Frontal cortex (tissue), 3 donors: ENCODE measurements at regions not wholly inside any gene's neighbourhood (a gene's known extent, or its start where the extent isn't known, plus 50 kb on each side); places are given as distances from the start of the nearest gene placed in this dataset.
"Not testable (repeated sequence)": the region's sequence is repeated elsewhere in the genome, so short reads cannot be mapped to it uniquely, and the experiment has no call there.

Source experiments
- DNase-seq, 2 donors: peaks; one replicate each; pipeline ENCODE4 v3.0.0; 2012; ENCODE audit warnings: low spot score in 2 of 2
- FAIRE-seq: peaks from 2 replicates; lab custom pipeline; 2012; peaks lifted over from hg19 to GRCh38; lab: Jason Lieb, UNC
- donor health status: control.
- donor health status: control.
- donor health status: control.

DNA sequence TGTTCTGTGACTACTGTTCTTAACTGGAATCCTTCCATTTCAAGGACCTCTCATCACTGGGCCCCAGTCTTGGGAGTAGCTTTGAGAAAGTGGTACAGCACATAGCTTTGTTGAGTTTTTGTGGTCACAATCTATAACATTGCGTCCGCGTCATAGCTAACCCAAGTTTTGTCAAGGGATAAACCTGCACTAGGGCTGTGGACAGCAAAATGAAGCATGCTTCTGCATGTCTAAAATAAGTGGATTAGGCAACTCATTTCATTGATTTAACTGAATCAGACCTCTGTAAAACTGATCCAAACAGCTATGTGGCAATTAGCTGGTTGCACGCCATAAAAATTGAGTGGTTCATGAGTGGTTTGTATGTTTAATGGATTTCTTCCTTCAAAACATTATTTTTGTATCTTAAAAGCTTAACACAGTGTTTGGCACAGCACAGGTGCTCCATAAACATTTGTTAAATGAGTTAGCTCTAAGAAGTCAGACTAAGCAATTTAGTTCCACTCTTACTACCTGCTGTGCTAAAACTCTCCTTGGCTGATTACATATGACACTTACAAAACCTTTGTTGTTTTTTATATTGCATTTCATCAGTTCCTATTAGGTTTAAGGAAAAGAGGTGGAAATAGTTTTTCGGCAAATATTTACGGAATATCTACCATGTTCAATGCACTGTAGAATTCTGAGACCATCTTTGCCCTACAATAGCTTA, 160.3 kb upstream of the ATXN1 start:
- DNase-seq (no peak), FAIRE-seq (no peak)

DNA sequence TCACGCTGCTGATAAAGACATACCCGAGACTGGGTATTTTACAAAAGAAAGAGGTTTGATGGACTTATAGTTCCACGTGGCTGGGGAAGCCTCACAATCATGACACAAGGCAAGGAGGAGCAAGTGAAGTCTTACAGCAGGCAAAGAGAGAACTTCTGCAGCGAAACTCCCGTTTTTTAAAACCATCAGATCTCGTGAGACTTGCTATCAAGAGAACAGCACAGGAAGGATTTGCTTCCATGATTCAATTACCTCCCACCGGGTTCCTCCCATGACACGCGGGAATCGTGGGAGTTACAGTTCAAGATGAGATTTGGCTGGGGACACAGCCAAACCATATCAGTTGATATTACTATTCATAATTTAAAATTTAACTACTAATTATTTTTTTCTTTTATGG, 157.3 kb upstream of the ATXN1 start:
- no peak for DNase-seq
- FAIRE-seq, result no peak

DNA sequence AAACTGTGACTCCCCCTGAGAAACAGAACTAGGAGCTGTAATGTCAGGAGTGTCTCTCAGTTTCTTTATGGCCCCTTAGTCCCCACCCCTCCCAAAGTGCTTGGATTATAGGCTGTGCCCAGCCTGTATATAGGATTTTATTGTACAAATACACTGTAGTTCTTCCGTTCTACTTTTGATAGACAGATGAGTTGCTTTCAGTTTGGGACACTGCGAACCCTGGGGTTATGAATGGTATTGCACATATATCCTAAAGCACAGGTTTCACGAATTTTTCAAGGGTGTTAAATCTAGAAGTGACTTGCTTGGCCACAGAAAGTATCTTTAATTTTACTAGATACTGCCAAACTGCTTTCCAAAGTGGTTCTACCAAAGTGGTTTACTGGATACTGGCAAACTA, 152.9 kb upstream of the ATXN1 start:
- no peak for FAIRE-seq
- DNase-seq, result no peak

DNA sequence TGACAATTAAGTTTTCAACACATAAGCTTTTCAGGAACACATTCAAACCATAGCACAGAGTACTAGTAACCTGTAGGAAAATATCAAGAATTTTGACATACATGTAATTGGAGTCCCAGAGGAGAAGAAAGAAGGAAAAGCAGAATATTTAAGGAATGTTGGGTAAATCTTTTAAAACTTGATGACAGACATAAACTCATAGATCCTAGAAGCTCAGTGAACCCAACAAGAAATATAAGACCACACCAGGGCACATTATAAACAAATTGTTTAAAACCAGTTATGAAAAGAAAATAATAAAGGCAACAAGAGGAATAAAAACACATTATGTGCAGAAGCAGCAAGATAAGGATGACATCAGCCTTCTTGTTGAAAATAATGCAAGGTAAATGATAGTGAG, 151.5 kb upstream of the ATXN1 start:
- no peak for DNase-seq
- no peak for FAIRE-seq

DNA sequence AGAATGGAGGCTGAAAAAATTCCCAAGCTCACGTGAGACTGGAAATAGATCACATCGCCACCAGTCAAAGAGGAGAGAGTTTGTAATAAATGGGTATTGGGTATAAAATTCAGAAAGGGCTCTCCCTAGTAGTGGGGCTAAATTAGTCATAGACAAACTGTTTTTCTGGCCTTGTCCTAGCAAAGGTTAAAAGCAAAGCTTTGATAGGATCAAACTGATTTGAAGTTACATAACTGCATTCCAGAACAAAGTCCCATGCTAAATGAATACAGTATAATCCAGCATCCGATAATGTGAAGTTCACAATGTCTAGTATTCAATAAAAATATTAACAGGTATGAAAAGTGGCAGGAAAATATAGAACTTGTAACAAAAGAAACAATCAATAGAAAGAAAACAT, 149.8 kb upstream of the ATXN1 start:
- FAIRE-seq, result no peak
- DNase-seq, result no peak

DNA sequence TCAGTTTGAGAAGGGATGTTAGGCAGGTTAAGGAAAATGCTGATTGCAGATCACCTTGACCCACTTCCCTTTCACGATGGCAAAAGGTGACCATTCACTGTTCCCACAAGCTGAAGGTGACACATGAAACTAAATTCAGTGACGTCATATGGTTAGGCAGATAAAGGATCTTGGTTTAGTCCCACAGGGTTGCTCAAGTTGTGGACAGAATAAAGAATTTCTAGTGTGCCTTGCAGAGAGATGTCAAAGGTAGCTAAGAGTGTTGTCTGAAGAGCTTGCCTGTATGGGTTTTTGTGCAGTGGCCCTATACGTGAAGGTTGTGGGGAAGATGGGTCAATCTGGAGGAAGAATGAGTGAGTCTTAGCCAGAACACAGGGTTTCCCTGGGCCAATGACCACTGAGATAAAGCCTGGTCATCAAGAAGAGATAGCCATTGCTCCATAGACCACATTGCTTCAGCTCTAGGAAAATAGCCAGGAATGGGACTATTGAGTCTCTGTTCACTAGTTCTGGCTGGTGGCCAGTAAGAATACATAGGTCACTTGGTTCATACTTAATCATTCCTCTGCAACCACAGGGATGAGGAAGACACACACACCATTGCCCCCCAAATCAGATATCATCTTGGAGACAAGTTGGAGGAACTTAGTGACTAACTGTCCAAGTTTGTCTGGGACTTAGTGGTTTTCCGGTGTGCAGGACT, 148.5 kb upstream of the ATXN1 start:
- DNase-seq, result no peak
- no peak for FAIRE-seq

DNA sequence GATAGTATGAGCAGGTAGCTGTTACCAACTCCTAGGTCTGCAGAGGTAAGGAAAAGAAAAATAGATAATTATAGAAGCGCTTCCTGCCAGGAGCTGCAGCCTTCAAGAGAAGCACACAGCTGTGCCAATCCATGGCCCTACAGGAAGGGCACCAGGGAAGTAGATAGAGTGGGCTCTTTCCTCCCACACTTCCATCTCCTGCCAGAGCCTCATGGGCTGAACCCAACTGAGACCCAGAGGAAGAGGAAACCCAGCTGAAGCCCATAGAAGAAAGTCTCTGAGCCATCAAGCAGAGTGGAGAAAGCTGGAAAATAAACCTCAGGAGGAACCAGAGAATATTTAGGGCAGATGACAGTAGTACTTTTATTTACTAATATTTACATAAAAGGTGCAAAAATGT, 146.7 kb upstream of the ATXN1 start:
- FAIRE-seq, result no peak

DNA sequence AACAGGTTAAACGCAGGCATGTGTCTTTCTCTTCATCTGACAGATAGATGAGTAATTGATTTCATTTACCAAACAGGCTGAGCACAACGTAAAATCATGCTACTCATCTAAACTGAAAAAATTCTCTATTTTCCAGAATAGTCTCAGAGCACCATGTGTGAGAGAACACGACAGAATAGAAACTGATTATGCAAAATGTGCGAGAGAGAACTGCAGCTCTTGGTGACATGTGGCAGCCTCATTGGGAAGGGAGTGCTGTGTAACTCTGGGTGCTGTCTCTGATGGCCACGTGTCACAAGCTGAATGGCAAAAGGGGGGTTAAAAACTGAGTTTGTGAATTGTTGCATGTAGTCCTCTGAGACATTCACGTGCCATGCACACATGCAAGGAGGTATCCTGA, 143.7 kb upstream of the ATXN1 start:
- FAIRE-seq (no peak), DNase-seq (no peak)

More for the DNA sequence above, 146.7 kb upstream of the ATXN1 start:
- DNase-seq, result no peak

DNA sequence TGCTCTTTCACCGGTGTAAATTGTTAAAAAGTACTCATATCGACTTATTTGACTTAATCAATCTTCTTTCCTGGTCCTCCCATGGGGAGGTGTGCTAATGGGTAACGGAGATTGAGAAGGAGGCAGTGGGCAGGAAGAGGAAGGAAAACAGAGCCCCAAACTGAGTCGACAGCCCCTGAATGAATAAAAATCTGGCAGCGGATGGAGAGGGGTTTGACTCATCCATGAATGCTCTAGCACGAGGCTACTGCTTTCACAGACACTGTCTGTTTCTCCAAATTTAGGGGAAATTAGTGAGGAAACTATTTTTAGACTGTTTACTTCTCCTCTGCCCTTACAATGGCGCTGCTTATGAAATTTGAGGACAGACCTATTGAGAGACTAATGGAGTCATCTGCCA, 142.2 kb upstream of the ATXN1 start:
- DNase-seq (no peak), FAIRE-seq (no peak)

DNA sequence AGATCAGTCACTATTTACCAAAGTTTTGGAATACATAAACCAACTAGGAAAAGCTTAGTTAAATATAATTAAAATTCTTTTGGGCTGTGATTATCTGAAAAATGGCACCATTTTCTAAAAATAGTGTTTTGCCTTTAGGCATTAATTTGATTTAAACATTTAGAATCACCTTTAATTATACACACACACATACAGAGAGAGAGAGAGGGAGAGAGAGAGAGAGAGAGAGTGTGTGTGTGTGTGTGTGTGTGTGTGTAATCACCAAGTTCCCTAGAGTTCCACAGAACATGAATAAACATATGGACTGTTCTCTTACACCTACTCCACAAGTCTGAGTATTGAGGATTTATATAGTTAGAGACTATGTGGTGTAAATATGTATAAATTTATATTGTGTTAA, 141.2 kb upstream of the ATXN1 start:
- DNase-seq (no peak), FAIRE-seq (no peak)

DNA sequence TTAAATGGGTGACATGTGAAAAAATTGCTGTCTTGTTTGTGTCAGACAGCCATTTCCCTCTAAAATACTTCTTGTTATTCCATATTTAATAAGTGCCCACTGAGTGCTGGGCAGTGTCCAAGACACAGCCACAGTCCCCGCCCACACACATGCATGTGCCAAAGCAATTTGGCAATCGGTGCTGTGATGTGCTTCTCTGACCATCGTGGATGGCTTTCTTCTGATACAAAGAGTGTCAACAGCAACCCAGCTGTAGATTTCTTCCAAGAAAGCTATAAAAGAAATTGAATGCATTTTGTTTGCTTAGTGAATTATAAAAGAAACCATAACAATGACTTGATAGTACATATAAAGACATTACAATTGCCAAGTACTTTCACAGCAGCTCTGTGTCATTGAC, 140.5 kb upstream of the ATXN1 start:
- DNase-seq, result no peak
- FAIRE-seq, result no peak

DNA sequence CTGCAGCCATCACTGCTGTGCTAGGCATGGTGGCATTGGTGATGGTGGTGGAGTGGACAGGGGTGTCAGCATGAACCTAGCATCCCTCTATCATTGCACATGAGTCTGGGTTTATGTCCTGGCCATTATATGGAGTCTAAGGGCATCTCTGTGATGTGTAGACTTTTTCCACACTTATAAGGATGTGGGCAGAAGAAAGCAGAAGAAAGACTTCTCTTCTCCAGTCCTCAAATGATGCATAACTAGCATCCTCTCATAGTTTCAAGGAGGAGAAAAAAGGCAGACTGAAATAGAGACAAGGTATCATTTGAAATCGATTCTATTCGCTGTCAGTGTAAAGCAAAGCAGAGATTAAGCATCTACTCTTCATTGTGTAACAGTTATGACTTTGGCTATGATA, 140.0 kb upstream of the ATXN1 start:
- DNase-seq (no peak), FAIRE-seq (no peak)

DNA sequence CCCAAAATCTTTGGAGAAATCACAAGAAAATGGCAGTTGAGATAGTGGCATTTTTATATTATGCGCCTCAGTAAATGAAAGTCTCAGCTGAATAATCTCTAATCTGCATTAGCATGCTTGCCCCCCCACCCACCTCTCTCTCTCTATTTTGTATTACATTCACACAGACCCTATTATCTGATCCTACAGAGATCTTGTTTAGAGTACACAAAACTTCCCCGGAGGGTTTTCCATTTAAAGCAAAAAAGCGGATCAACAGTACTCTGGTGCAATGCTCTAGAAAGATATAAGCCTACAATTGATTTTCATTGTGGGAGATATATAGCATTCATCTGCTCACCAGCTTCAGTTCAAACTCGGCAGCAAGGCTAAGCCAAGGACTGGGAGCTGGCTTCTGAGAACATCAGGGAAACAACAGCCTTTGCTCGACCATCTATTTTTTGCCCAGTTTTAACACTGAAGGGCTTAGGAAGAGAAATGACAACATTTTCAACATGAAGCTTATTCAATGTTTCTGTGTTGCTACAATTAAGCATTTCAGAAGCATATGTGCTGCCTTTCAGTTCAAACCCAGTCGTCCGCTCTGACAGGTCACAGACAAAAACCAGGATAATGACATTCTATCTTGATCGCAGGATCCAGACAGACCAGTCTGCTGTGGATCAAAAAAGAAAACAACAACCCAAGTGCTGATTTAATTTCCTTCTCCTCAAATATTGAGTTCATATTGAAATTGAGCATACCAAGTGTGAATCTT, 137.6 kb upstream of the ATXN1 start:
- DNase-seq (no peak), FAIRE-seq (no peak)

DNA sequence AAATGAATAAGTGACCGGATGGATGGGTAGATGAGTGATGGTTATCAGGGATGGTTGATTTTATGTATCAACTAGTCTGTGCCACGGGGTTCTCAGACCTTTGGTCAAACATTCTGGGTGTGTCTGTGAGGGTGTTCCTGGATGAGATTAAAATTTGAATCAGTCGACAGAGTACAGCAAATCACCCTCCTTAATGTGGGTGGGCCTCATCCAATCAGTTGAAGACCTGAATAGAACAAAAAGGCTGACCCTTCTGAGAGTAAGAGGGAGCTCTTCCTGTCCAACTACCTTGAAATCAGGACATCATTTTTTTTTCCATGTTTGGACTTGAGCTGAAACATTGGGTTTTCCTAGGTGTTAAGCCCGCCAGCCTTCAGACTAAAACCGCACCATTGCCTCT, 136.4 kb upstream of the ATXN1 start:
- no peak for DNase-seq
- FAIRE-seq, result no peak

DNA sequence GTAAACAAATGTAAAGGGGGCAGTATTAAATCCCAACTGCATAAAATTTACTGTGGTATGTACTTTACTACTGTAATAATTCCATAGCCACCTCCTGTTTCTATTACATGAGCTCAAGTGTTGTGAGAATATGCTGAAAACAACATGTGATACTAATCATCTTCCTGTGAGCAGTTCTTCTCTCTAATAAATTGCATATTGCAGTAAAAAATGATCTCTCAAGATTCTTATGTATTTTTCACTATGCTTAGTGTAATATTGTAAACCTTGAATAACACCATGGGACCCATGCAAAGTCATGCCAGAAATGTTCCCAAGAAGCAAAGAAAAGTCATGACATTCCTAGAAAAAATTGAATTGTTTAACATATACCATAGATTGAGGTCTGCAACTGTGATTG, 133.0 kb upstream of the ATXN1 start:
- DNase-seq (no peak), FAIRE-seq (no peak)

DNA sequence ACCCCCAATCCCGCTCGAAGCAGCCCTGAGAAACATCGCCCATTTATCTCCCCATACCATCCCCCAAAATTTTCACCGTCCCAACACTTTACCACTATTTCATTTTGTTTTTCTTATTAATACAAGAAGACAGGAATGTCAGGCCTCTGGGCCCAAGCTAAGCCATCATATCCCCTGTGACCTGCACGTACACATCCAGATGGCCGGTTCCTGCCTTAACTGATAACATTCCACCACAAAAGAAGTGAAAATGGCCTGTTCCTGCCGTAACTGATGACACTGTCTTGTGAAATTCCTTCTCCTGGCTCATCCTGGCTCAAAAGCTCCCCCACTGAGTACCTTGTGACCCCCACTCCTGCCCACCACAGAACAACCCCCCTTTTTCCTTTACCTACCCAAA, 129.8 kb upstream of the ATXN1 start:
- FAIRE-seq, result not testable (repeated sequence)

DNA sequence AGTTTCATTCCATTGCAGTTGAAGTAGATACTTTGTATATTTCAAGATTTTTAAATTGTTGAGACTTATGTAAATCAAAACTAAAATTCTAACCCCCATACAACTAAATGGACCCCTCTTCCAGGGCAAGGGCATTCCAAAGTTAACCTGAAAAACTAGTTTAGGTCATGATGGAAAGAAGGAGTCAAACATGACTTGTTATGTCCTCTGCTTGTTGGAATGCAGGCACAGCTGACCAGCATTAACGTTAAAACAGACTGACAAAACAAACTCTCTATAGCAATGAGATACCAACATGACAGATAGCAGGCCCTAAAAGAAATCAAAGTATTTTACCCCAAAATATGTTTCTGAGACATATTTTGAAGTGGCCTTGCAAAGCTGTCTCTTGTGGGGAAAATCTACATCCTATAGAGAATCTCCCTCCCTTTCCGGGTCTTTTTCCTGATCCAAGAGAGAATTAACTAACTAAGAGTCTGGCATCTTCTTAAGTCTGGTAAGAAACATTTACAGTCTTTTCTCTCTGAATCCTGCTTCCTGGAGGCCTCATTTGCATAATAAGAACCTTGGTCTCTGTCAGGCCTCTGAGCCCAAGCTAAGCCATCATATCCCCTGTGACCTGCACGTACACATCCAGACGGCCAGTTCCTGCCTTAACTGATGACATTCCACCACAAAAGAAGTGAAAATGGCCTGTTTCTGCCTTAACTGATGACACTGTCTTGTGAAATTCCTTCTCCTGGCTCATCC, 124.3 kb upstream of the ATXN1 start:
- FAIRE-seq (no peak), DNase-seq (no peak)

More for the DNA sequence above, 129.8 kb upstream of the ATXN1 start:
- not testable (repeated sequence) for DNase-seq

DNA sequence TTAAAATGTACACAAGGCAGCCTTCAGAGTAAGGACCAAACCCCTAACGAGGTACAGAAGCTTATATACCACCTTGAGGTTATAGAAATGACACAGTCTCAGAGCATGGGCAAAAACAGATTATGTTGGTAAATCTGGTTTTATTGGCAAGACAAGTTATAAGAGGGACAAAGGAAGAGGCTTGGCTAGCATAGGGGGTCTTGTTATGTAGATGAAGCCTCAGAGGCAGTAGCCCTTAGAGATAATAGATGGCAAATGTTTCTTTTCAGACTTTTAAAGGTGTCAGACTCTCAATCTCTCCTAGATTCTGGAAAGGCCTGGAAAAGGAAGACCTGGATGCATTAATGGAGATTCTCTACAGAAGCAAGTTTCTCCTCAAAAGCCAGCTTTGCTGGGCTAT, 123.3 kb upstream of the ATXN1 start:
- no peak for FAIRE-seq
- DNase-seq, result no peak

DNA sequence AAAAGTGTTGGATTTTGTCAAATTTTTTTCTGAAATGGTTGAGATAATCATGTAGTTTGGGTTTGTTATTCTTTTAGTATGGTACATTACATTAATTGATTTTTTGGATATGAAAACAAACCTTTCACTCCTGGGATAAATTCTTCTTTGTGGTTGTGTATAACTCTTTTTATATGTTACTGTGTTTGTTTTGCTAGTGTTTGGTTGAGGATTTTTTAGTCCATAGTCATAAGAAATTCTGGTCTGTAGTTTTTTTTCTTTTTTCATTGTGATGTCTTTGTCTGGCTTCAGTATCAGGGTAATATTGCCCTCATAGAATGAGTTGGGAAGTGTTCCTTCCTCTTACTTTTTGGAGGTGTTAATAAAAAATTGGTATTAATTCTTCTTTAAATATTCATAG, 122.2 kb upstream of the ATXN1 start:
- FAIRE-seq, result no peak
- no peak for DNase-seq

DNA sequence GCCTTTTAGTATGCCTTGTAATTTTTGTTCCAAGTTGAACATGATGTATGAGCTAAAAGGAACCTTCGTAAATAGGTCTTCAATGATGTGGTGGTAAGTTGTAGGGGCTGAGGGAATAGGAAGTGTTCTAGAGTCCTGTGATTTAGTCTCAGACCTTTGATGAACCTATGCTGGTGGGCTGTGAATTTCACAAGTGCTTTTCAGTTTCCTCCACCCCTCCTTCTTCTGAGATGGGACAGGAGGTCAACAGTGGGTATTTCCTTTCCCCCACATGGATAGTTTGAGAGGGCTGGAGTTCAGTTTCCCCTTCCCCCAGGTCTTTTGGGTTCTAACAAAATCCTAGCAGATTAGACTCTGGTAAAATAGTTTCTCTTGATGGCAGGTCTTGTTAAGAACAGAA, 121.0 kb upstream of the ATXN1 start:
- DNase-seq (no peak), FAIRE-seq (no peak)
